GM12873 (cell line): ENCODE measurements at regions not wholly inside any gene's neighbourhood (a gene's known extent, or its start where the extent isn't known, plus 50 kb on each side); places are given as distances from the start of the nearest gene placed in this dataset.

ENCODE experiments used
- TF ChIP-seq, protein P1 (sequence below): IDR thresholded peaks from 2 replicates; pipeline ENCODE4 v1.5.1; 2012; ENCODE audit warnings: low read depth, mild to moderate bottlenecking, moderate library complexity, low read length, control low read depth; ENCODE audit not compliant: insufficient read depth; ENCODE audit errors: missing control alignments

DNA sequence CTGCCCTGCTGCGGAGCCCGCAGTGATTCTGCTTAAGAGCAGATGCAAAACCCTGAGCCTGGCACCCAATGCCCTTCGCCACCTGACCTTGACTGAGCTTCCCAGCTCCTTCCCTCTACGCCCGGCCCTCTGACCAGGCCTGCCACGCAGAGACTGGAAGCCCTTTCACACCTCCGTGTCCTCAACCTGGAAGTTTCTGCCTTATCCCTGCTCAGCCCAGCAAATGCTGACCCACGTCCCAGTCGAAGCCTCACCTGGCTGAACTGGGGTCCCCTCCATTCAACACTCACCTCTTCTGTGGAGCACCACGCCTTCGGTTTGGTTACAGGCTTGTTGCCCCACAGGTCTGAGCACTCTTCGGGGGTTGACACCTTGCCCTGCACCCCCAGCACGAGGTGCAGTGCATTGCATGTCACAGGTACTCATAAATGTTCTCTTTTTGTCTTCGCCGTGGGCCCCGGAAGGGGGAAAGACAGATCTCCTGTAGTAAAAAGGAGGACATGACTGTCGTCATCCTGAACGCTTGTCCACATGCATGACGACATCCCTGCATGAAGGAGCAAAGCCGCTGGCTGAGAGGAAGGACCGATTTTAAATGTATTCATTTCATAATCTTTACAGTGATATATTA lies 153.6 kb upstream of the TNRC6C start:
- TF ChIP-seq, protein P1, sequence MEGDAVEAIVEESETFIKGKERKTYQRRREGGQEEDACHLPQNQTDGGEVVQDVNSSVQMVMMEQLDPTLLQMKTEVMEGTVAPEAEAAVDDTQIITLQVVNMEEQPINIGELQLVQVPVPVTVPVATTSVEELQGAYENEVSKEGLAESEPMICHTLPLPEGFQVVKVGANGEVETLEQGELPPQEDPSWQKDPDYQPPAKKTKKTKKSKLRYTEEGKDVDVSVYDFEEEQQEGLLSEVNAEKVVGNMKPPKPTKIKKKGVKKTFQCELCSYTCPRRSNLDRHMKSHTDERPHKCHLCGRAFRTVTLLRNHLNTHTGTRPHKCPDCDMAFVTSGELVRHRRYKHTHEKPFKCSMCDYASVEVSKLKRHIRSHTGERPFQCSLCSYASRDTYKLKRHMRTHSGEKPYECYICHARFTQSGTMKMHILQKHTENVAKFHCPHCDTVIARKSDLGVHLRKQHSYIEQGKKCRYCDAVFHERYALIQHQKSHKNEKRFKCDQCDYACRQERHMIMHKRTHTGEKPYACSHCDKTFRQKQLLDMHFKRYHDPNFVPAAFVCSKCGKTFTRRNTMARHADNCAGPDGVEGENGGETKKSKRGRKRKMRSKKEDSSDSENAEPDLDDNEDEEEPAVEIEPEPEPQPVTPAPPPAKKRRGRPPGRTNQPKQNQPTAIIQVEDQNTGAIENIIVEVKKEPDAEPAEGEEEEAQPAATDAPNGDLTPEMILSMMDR = no peak

DNA sequence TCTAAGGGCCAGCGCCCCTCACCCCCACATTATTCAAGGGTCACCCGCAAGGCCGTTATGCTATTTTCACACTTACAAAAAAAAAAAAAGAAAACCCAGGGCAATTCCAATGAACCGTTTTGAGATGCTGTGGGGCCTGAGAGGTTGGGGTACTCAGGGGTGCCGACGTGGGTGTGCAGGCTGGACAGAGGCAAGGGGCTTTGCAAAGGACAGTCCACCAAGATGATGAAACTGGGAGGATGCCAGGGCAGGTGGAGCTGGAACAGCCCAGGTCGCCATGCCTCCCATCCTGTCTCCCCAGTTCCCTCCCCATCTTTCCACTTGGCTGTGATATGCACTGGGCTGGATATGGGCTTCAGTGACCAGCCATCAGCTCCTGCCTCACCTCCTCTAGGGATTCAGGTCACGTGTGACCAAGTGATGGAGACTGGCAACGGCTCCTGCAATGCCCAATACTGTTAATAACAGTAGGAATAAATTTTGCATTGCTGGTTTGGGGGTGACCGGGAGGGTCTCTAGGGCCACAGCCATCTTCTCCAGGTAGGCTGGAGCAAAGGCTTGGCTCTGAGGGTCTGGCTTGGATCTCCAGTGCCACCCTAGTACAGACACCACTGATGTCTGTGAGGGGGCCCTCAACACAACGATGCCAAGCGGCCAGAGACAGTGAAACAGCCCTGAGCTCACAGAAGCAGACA lies 151.3 kb upstream of the TNRC6C start:
- TF ChIP-seq, protein P1 = no peak

DNA sequence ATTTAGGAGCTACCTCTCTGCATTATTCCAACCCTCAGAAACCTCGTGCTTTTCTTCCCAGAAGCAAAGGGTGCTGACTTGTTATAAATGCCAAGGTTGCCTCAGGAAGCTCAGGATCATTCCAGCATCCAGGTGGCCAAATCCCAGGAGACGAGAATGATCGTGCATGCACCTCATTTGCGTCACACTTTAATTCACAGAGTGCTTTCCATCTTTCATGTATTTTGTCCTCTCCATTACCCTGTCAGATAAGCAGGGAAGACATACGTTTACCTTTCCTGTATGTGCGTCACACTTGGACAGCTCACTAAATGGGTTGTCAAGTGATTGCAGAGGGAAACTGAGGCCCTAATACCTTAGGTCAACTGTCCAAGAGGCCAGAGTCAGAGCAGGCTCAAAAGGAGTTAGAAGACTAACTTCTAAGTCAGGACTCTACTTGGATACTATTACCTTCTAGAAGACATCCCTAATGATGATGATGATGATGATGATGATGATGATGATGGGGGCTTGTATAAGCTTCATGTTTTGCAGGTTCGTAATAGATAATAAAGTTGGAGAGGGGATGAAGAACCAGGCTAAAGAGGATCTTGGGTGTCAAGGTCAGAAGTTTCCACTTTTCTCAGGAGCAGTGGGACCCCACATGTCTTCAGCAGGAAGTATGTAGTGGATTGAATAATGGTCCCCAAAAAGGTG lies 150.6 kb upstream of the TNRC6C start:
- TF ChIP-seq, protein P1 = no peak

GRCh38 chr17:77808686-77809425 lies 149.6 kb upstream of the TNRC6C start:
- TF ChIP-seq, protein P1 = no peak

DNA sequence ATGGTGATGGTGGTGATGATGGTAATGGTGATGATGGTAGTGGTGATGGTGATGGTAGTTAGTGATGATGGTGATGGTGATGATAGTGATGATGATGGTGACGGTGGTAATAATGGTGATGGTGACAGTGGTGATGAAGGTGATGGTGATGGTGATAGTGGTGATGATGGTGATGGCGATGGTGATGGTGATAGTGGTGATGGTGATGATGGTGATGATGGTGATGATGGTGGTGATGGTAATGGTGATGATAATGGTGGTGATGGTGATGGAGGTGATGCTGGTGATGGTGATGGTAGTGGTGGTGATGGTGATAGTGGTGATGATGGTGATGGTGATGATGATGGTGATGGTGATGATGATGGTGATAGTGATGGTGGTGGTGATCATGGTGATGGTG lies 148.7 kb upstream of the TNRC6C start:
- TF ChIP-seq, protein P1 = no peak

GRCh38 chr17:77810536-77810935 lies 148.0 kb upstream of the TNRC6C start:
- TF ChIP-seq, protein P1 = no peak

- TF ChIP-seq, protein P1 = no peak
These were observed 147.0 kb upstream of the TNRC6C start for GRCh38 chr17:77811521-77811920.
